Neutrophil (primary cell): ENCODE measurements at regions not wholly inside any gene's neighbourhood (a gene's known extent, or its start where the extent isn't known, plus 50 kb on each side); places are given as distances from the start of the nearest gene placed in this dataset.

ENCODE experiments used
- H3K27ac ChIP-seq: fragments of 200-600 bp; sonication (generic); 2 replicates; pipeline ENCODE4 v1.5.1; 2016; ENCODE audit warnings: mild to moderate bottlenecking, moderate library complexity
- H3K27me3 ChIP-seq: fragments of 200-600 bp; sonication (generic); 2 replicates; pipeline ENCODE4 v1.6.0; 2016; ENCODE audit warnings: mild to moderate bottlenecking
- H3K36me3 ChIP-seq: fragments of 200-600 bp; sonication (generic); 2 replicates; pipeline ENCODE4 v1.5.1; 2017
- H3K4me1 ChIP-seq, 2 experiments: fragments of 200-600 bp in 1 of 2; sonication (generic) in 1 of 2; 1 replicate in 1 of 2; 2 replicates in 1 of 2; pipeline versions ENCODE4 v1.5.1 to v1.6.1; 2013 to 2016; ENCODE audit warnings: low read depth in 1 of 2, low read length in 1 of 2, mild to moderate bottlenecking in 1 of 2, moderate library complexity in 1 of 2; ENCODE audit not compliant: control insufficient read depth in 1 of 2, insufficient read depth in 1 of 2
- H3K4me3 ChIP-seq, 2 experiments: fragments of 200-600 bp in 1 of 2; sonication (generic) in 1 of 2; 1 replicate in 1 of 2; 2 replicates in 1 of 2; pipeline ENCODE4 v1.5.1; 2013 to 2016; ENCODE audit warnings: low read depth in 1 of 2, low read length in 1 of 2, mild to moderate bottlenecking in 1 of 2, moderate library complexity in 1 of 2
- H3K9me3 ChIP-seq: fragments of 200-600 bp; sonication (generic); 2 replicates; pipeline ENCODE4 v1.5.1; 2016
- TF ChIP-seq, protein P1 (sequence below): fragments of 200-600 bp; sonication (generic); IDR thresholded peaks from 2 replicates; pipeline ENCODE4 v1.5.1; 2016; ENCODE audit warnings: antibody characterized with exemption

DNA sequence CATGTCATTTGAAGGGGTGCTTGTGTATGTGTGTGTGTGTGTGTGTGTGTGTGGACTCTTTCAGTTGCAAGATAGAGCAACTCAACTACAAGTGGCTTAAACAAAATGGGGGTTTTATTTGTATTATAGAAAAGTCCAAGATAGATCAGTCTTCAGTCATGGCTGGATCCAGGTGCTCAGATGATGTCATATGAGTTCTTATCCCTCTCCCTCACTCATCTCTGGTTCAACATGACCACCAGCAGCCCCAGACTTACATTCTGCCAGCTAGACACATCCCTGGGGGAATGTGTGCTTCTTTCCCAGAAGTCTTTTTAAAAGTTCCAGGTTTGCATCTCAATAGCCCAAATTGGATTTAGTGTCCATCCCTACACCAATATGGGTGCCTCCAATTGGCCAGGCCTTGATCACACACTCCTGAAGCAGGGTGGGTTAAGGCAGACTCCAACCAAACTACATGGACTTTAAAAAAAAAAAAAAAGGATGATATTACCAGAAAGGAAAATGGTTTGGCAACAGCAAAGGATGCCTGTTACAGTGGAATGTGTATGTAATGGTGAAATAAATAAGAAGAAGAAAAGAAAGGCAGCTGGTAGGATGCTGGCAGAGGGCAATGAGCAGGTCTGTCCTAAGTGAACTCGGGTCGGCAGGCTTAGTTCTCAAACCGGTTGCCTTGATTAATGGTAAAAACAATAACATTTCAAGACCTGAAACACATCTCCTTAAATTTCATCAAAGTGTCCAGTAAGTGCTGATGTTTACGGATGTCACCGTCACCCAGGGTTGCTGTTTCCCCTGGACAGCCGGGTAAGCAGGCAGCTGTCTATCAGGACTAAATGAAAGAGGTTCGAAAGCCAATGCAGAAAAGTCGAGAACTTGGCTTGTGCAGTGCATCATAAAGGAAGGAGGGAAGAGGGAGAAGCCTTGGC lies 107.7 kb downstream of the SMIM20 start:
- no peaks in the 10 kb centered on the region for H3K4me1 ChIP-seq
- H3K9me3 ChIP-seq = no peaks in the 10 kb centered on the region
- TF ChIP-seq, protein P1, sequence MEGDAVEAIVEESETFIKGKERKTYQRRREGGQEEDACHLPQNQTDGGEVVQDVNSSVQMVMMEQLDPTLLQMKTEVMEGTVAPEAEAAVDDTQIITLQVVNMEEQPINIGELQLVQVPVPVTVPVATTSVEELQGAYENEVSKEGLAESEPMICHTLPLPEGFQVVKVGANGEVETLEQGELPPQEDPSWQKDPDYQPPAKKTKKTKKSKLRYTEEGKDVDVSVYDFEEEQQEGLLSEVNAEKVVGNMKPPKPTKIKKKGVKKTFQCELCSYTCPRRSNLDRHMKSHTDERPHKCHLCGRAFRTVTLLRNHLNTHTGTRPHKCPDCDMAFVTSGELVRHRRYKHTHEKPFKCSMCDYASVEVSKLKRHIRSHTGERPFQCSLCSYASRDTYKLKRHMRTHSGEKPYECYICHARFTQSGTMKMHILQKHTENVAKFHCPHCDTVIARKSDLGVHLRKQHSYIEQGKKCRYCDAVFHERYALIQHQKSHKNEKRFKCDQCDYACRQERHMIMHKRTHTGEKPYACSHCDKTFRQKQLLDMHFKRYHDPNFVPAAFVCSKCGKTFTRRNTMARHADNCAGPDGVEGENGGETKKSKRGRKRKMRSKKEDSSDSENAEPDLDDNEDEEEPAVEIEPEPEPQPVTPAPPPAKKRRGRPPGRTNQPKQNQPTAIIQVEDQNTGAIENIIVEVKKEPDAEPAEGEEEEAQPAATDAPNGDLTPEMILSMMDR = no peak
- no peaks in the 10 kb centered on the region for H3K36me3 ChIP-seq
- H3K27me3 ChIP-seq = peaks cover 56% of the 10 kb centered on the region
- H3K4me3 ChIP-seq = no peak overlapping the region
- no peak overlapping the region for H3K27ac ChIP-seq

DNA sequence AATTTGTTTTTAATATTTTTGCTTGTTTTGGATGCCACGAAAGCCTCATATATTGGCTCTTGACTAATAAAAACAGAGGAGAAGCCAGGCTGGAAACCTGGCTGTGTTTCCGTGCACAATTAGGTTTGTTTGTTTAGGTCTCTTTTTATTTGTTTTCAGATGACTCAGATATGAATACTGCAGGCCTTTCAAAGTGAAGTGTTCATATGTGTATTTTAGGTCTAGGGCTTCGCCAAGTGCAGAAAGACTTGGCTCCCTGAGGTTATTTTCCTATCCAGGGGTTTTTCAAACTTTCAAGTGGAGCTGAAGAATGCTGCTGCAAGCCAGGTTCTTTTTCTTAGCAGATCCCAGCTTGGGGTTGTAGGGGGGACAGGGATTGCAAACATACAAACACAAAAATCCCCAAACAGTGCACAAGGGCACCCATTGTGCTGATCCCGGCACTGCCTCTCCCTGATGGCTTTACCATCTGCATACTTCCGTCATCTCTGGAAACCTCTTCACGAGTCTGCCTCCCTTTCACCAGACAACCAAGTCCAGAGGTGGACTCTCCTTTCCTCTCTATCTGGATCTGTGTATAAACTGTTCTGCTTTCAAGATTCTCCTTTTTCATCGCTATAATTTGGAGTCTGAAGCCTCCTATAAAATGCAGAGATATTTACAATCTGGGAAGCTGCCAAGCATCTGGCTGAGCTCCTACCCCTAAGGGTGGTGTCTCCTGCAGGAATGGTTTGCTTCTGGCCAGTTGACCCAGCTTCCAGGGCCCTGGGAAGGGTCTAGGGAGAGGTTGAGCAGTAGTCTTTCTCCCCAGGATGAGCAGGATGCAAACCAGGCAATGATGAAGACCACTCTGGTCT lies 108.6 kb downstream of the SMIM20 start:
- TF ChIP-seq, protein P1 = no peak
- H3K4me3 ChIP-seq = no peak overlapping the region

DNA sequence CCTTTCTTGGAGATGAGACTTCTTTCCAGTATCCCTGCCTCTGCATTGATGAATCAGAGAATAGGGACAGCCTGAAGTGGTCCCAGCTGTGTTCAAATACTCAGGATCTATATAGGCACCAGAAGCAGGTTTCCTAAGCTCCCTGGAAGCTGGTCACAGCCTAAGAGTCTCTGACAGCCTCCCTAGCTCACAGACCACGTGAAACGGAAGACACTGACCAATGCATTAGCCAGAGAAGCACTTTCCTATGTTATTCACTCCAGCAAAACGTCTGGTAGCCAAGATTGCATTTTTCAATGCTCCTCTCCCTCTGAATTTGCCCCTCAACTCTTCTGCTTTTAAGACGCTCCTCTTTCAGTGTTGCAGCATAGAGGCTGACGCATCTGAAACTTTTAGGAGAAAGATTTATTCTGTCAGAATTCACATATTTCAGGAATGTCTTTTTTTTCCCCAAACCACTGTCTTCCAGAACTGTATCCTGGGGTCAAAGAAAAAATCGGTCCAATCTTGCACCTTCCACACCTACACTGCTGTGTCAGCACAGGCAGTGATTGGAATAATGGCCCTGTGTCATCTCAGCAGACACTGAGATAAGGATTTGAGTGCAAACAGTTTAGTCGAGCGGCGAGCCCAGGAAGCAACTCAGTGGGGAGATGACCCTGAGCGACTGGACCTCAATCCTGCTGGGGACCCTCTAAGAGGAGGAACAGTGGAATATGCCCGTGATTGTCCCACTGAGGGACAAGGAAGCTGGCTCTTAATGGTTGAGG lies 109.4 kb downstream of the SMIM20 start:
- TF ChIP-seq, protein P1 = no peak
- H3K27ac ChIP-seq = no peak overlapping the region

More for the DNA sequence above, 108.6 kb downstream of the SMIM20 start:
- Histone ChIP-seq H3K4me1 (no peaks in the 10 kb centered on the region), H3K27me3 (peaks cover 56% of the 10 kb centered on the region), H3K27ac (no peak overlapping the region), H3K36me3 (no peaks in the 10 kb centered on the region), H3K9me3 (no peaks in the 10 kb centered on the region)

GRCh38 chr4:26024079-26024478 lies 110.1 kb downstream of the SMIM20 start:
- no peak overlapping the region for H3K4me3 ChIP-seq
- H3K27ac ChIP-seq = no peak overlapping the region
- H3K4me1 ChIP-seq = peaks cover 2 to 6% of the 10 kb centered on the region in 2 experiments
- no peaks in the 10 kb centered on the region for H3K36me3 ChIP-seq
- no peaks in the 10 kb centered on the region for H3K9me3 ChIP-seq
- TF ChIP-seq, protein P1 = no peak
- peaks cover 58% of the 10 kb centered on the region for H3K27me3 ChIP-seq

More for the DNA sequence above, 109.4 kb downstream of the SMIM20 start:
- Histone ChIP-seq H3K27me3 (peaks cover 52% of the 10 kb centered on the region), H3K36me3 (no peaks in the 10 kb centered on the region), H3K4me3 (no peak overlapping the region), H3K4me1 (no peaks in the 10 kb centered on the region), H3K9me3 (no peaks in the 10 kb centered on the region)

DNA sequence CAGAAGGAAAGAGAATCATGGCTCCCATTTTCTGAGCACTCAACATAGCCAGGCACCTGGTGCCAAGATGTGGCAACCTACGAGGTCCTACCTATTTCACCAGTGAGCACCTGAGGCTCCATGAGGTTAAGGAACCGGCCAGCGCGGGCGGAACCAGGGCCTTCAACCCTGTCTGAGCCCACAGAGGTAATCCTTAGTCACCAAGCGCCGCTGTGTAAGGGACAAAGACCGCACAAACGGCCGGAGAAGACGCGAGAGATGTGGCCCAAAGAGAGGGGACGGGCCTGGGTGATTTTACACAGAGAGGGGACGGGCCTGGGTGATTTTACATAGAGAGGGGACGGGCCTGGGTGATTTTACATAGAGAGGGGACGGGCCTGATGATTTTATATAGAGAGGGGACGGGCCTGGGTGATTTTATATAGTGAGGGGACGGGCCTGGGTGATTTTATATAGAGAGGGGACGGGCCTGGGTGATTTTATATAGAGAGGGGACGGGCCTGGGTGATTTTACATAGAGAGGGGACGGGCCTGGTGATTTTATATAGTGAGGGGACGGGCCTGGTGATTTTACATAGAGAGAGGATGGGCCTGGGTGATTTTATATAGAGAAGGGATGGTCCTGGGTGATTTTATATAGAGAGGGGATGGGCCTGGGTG lies 114.2 kb downstream of the SMIM20 start:
- Histone ChIP-seq H3K9me3 (no peaks in the 10 kb centered on the region), H3K4me3 (no peak overlapping the region), H3K36me3 (no peaks in the 10 kb centered on the region), H3K27ac (no peak overlapping the region), H3K27me3 (peaks cover 53% of the 10 kb centered on the region), H3K4me1 (peaks cover 2 to 6% of the 10 kb centered on the region in 2 experiments)
- TF ChIP-seq, protein P1 = no peak
